Activated B cell treated with CpG ODN at 0.5 μM for 24 hours (primary cell): ENCODE measurements at regions not wholly inside any gene's neighbourhood (a gene's known extent, or its start where the extent isn't known, plus 50 kb on each side); places are given as distances from the start of the nearest gene placed in this dataset.
"Not testable (repeated sequence)": the region's sequence is repeated elsewhere in the genome, so short reads cannot be mapped to it uniquely, and the experiment has no call there.

Experiments used
- ATAC-seq: fragments of 200-7000 bp; cut with Tn5 transposase; one replicate; pipeline ENCODE4 v1.10.0; 2021; ENCODE audit warnings: low read depth, mild to moderate bottlenecking, moderate library complexity
- CTCF ChIA-PET: fragments of 350-600 bp; sonication (Branson Sonifier 250); formaldehyde crosslinking; loops from one replicate; lab custom pipeline; 2021; ENCODE audit warnings: antibody characterized with exemption; lab: Charles Lee
- POLR2A ChIA-PET: fragments of 350-600 bp; sonication (Branson Sonifier 250); formaldehyde crosslinking; loops from one replicate; lab custom pipeline; 2021; ENCODE audit warnings: antibody characterized with exemption; lab: Charles Lee
- DNase-seq: peaks from one replicate; pipeline ENCODE4 v3.0.0; 2022
- H3K27ac Mint-ChIP-seq: one replicate; pipeline ENCODE4 v1.8.0; 2020; ENCODE audit warnings: mixed read lengths
- H3K27me3 Mint-ChIP-seq: one replicate; pipeline ENCODE4 v1.8.0; 2021; ENCODE audit warnings: mixed read lengths
- H3K36me3 Mint-ChIP-seq: one replicate; pipeline ENCODE4 v1.8.0; 2021; ENCODE audit warnings: low read depth, mixed read lengths
- H3K4me1 Mint-ChIP-seq: one replicate; pipeline ENCODE4 v1.8.0; 2021; ENCODE audit warnings: mixed read lengths
- H3K4me3 Mint-ChIP-seq: one replicate; pipeline ENCODE4 v1.8.0; 2020; ENCODE audit warnings: mild to moderate bottlenecking, mixed read lengths
- H3K9me3 Mint-ChIP-seq: one replicate; pipeline ENCODE4 v1.8.0; 2020; ENCODE audit warnings: mixed read lengths
- CTCF ChIP-seq: fragments of 200-600 bp; IDR thresholded peaks from one replicate; pipeline ENCODE4 v1.8.0; 2022; ENCODE audit warnings: antibody characterized with exemption, mild to moderate bottlenecking
- intact Hi-C: fragments of 100-400 bp; cut with micrococcal nuclease; formaldehyde crosslinking; loops from one replicate; pipeline ENCODE4 v1.15.1; 2024

- intact Hi-C loops = no loop called here
- no peak overlapping the region for H3K27ac Mint-ChIP-seq
- H3K27me3 Mint-ChIP-seq = no peaks in the 10 kb centered on the region
- ChIA-PET POLR2A (no interaction called here), CTCF (no interaction called here)
- H3K9me3 Mint-ChIP-seq = no peaks in the 10 kb centered on the region
- DNase-seq (no peak), ATAC-seq (no peak)
- TF ChIP-seq CTCF = no peak
- H3K4me1 Mint-ChIP-seq = no peaks in the 10 kb centered on the region
- no peaks in the 10 kb centered on the region for H3K36me3 Mint-ChIP-seq
- H3K4me3 Mint-ChIP-seq = no peak overlapping the region
Measured at GRCh38 chr4:124157396-124158083, 555.0 kb downstream of the ANKRD50 start.

GRCh38 chr4:124163401-124163800, 549.1 kb downstream of the ANKRD50 start:
- ATAC-seq = no peak
- H3K4me1 Mint-ChIP-seq = no peaks in the 10 kb centered on the region
- H3K4me3 Mint-ChIP-seq = no peak overlapping the region
- TF ChIP-seq CTCF = no peak
- no peaks in the 10 kb centered on the region for H3K9me3 Mint-ChIP-seq
- intact Hi-C loops = no loop called here
- no peak for DNase-seq
- CTCF ChIA-PET = no interaction called here
- no peak overlapping the region for H3K27ac Mint-ChIP-seq
- POLR2A ChIA-PET = no interaction called here
- no peaks in the 10 kb centered on the region for H3K27me3 Mint-ChIP-seq
- no peaks in the 10 kb centered on the region for H3K36me3 Mint-ChIP-seq

GRCh38 chr4:124167602-124168001, 544.9 kb downstream of the ANKRD50 start:
- no peak for DNase-seq
- H3K4me3 Mint-ChIP-seq = no peak overlapping the region
- H3K27ac Mint-ChIP-seq = no peak overlapping the region
- CTCF ChIA-PET = no interaction called here
- intact Hi-C loops = no loop called here
- POLR2A ChIA-PET = no interaction called here
- no peaks in the 10 kb centered on the region for H3K27me3 Mint-ChIP-seq
- no peak for ATAC-seq
- no peaks in the 10 kb centered on the region for H3K36me3 Mint-ChIP-seq
- H3K9me3 Mint-ChIP-seq = peaks cover 4% of the 10 kb centered on the region
- TF ChIP-seq CTCF = no peak
- H3K4me1 Mint-ChIP-seq = no peaks in the 10 kb centered on the region

- H3K36me3 Mint-ChIP-seq, H3K4me1 Mint-ChIP-seq, H3K27me3 Mint-ChIP-seq, H3K4me3 Mint-ChIP-seq, intact Hi-C loops, H3K9me3 Mint-ChIP-seq, DNase-seq, H3K27ac Mint-ChIP-seq, ATAC-seq, POLR2A ChIA-PET, CTCF ChIA-PET: not testable (repeated sequence)
Measured at GRCh38 chr4:124169524-124169923, 543.0 kb downstream of the ANKRD50 start.

GRCh38 chr4:124173912-124174311, 538.6 kb downstream of the ANKRD50 start:
- no peaks in the 10 kb centered on the region for H3K36me3 Mint-ChIP-seq
- peaks cover 3% of the 10 kb centered on the region for H3K9me3 Mint-ChIP-seq
- no peak for DNase-seq
- no peaks in the 10 kb centered on the region for H3K4me1 Mint-ChIP-seq
- H3K4me3 Mint-ChIP-seq = no peak overlapping the region
- ChIA-PET POLR2A (no interaction called here), CTCF (no interaction called here)
- TF ChIP-seq CTCF = no peak
- no peak for ATAC-seq
- no peak overlapping the region for H3K27ac Mint-ChIP-seq
- intact Hi-C loops = no loop called here
- H3K27me3 Mint-ChIP-seq = no peaks in the 10 kb centered on the region
